Neural crest cell (in vitro differentiated cells): ENCODE measurements at regions not wholly inside any gene's neighbourhood (a gene's known extent, or its start where the extent isn't known, plus 50 kb on each side); places are given as distances from the start of the nearest gene placed in this dataset.
"Not testable (repeated sequence)": the region's sequence is repeated elsewhere in the genome, so short reads cannot be mapped to it uniquely, and the experiment has no call there.

Source experiments
- DNase-seq: peaks from one replicate; pipeline ENCODE4 v3.0.0; 2021; ENCODE audit warnings: low read depth, mixed read lengths, low spot score
- H3K27ac Mint-ChIP-seq: one replicate; pipeline ENCODE4 v1.8.0; 2021; ENCODE audit warnings: mild to moderate bottlenecking, mixed read lengths; ENCODE audit not compliant: unreplicated experiment
- H3K27me3 Mint-ChIP-seq: 2 replicates; pipeline ENCODE4 v1.8.0; 2021; ENCODE audit warnings: low read depth, mild to moderate bottlenecking, mixed read lengths
- H3K36me3 Mint-ChIP-seq: 2 replicates; pipeline ENCODE4 v1.8.0; 2021; ENCODE audit warnings: low read depth, mild to moderate bottlenecking, mixed read lengths
- H3K4me1 Mint-ChIP-seq: 2 replicates; pipeline ENCODE4 v1.8.0; 2021; ENCODE audit warnings: mixed read lengths
- H3K4me3 Mint-ChIP-seq: one replicate; pipeline ENCODE4 v1.8.0; 2021; ENCODE audit warnings: mild to moderate bottlenecking, mixed read lengths
- H3K9me3 Mint-ChIP-seq: 2 replicates; pipeline ENCODE4 v1.8.0; 2021; ENCODE audit warnings: mixed read lengths
- TF ChIP-seq, protein P1 (sequence below): fragments of 200-600 bp; sonication (generic); conservative IDR thresholded peaks from 2 replicates; pipeline ENCODE4 v1.5.0; 2021; ENCODE audit warnings: antibody characterized with exemption, mild to moderate bottlenecking

GRCh38 chr5:12861886-12862654 lies 957.8 kb upstream of the CTNND2 start:
- H3K27me3 Mint-ChIP-seq: peaks cover 3% of the 10 kb centered on the region
- H3K4me1 Mint-ChIP-seq: no peaks in the 10 kb centered on the region
- no peaks in the 10 kb centered on the region for H3K36me3 Mint-ChIP-seq
- no peak overlapping the region for H3K27ac Mint-ChIP-seq
- H3K9me3 Mint-ChIP-seq: peaks cover 2% of the 10 kb centered on the region
- DNase-seq: no peak
- TF ChIP-seq, protein P1, sequence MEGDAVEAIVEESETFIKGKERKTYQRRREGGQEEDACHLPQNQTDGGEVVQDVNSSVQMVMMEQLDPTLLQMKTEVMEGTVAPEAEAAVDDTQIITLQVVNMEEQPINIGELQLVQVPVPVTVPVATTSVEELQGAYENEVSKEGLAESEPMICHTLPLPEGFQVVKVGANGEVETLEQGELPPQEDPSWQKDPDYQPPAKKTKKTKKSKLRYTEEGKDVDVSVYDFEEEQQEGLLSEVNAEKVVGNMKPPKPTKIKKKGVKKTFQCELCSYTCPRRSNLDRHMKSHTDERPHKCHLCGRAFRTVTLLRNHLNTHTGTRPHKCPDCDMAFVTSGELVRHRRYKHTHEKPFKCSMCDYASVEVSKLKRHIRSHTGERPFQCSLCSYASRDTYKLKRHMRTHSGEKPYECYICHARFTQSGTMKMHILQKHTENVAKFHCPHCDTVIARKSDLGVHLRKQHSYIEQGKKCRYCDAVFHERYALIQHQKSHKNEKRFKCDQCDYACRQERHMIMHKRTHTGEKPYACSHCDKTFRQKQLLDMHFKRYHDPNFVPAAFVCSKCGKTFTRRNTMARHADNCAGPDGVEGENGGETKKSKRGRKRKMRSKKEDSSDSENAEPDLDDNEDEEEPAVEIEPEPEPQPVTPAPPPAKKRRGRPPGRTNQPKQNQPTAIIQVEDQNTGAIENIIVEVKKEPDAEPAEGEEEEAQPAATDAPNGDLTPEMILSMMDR: no peak
- H3K4me3 Mint-ChIP-seq: no peak overlapping the region

- not testable (repeated sequence) for H3K4me1 Mint-ChIP-seq, H3K9me3 Mint-ChIP-seq, DNase-seq, H3K27ac Mint-ChIP-seq, H3K27me3 Mint-ChIP-seq, H3K36me3 Mint-ChIP-seq, H3K4me3 Mint-ChIP-seq
Measured at GRCh38 chr5:12856105-12856504, 951.9 kb upstream of the CTNND2 start.

DNA sequence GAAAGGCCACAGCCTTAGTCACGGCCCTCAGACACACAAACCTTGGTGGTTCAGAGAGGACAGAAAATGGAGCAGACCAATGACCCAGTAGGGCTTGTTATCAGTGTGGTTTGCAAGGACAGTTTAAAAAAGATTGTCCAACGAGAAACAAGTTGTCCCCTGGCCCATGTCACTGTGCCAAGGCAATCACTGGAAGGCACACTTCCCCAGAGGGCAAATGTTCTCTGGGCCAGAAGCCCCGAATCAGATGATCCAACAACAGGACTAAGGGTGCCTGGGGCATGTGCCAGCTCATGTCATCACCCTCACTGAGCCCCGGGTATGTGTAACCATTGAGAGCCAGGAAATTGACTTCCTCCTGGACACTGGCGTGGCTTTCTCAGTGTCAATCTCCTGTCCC lies 950.1 kb upstream of the CTNND2 start:
- no peaks in the 10 kb centered on the region for H3K36me3 Mint-ChIP-seq

DNA sequence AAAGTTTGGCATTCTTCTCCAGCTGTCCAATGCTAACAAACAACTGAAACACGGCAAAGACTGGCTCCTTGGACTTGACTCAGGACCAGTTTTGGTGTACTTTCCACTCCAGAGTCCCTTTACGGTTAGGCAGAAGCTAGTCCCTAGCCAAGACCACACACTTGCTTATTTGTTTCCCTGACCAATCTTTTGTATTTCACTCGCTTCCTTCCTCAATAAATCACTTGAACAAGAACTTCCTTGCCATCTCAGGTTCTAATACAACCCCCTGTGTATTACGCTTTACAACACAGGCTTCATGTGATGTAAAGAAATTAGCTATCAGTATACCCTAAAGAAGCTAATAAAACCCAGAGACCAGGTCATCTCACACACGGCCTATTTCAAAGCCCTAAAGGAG lies 947.5 kb upstream of the CTNND2 start:
- Mint-ChIP-seq H3K4me1 (no peaks in the 10 kb centered on the region), H3K4me3 (no peak overlapping the region), H3K27me3 (no peaks in the 10 kb centered on the region), H3K36me3 (no peaks in the 10 kb centered on the region), H3K27ac (no peak overlapping the region), H3K9me3 (peaks cover 3% of the 10 kb centered on the region)
- TF ChIP-seq, protein P1: no peak
- DNase-seq: no peak

More for the DNA sequence above, 950.1 kb upstream of the CTNND2 start:
- TF ChIP-seq, protein P1: no peak
- H3K27ac Mint-ChIP-seq: no peak overlapping the region
- peaks cover 5% of the 10 kb centered on the region for H3K9me3 Mint-ChIP-seq
- no peak overlapping the region for H3K4me3 Mint-ChIP-seq
- no peaks in the 10 kb centered on the region for H3K4me1 Mint-ChIP-seq
- DNase-seq: no peak
- no peaks in the 10 kb centered on the region for H3K27me3 Mint-ChIP-seq

GRCh38 chr5:12848709-12849108 lies 944.5 kb upstream of the CTNND2 start:
- no peaks in the 10 kb centered on the region for H3K4me1 Mint-ChIP-seq
- H3K4me3 Mint-ChIP-seq: no peak overlapping the region
- H3K27ac Mint-ChIP-seq: no peak overlapping the region
- H3K36me3 Mint-ChIP-seq: no peaks in the 10 kb centered on the region
- DNase-seq: no peak
- H3K27me3 Mint-ChIP-seq: no peaks in the 10 kb centered on the region
- TF ChIP-seq, protein P1: no peak
- peaks cover 3% of the 10 kb centered on the region for H3K9me3 Mint-ChIP-seq

GRCh38 chr5:12845549-12846159 lies 941.4 kb upstream of the CTNND2 start:
- Mint-ChIP-seq H3K27ac (no peak overlapping the region), H3K9me3 (no peaks in the 10 kb centered on the region), H3K4me3 (no peak overlapping the region), H3K27me3 (no peaks in the 10 kb centered on the region), H3K36me3 (no peaks in the 10 kb centered on the region), H3K4me1 (no peaks in the 10 kb centered on the region)
- DNase-seq: no peak
- TF ChIP-seq, protein P1: no peak
